Tibial nerve (tissue), 4 donors: ENCODE measurements at regions not wholly inside any gene's neighbourhood (a gene's known extent, or its start where the extent isn't known, plus 50 kb on each side); places are given as distances from the start of the nearest gene placed in this dataset.

ENCODE experiments used
- DNase-seq, 2 donors: peaks; one replicate each; pipeline ENCODE4 v3.0.0-alpha.2; 2019; ENCODE audit warnings: low spot score in 2 of 2
- H3K27ac ChIP-seq, 4 donors: fragments of 200-600 bp; sonication (generic) in 3 of 4; one replicate each; pipeline ENCODE4 v1.5.1; 2017 to 2019; ENCODE audit warnings: mild to moderate bottlenecking in 1 of 4
- H3K27me3 ChIP-seq, 2 donors: fragments of 200-600 bp; sonication (generic) in 1 of 2; one replicate each; pipeline versions ENCODE4 v1.5.1 to v1.6.0; 2017 to 2019
- H3K36me3 ChIP-seq, 3 donors: fragments of 200-600 bp; sonication (generic); one replicate each; pipeline ENCODE4 v1.5.1; 2018 to 2019
- H3K4me1 ChIP-seq, 4 donors: fragments of 200-600 bp; sonication (generic) in 3 of 4; one replicate each; pipeline ENCODE4 v1.5.1; 2017 to 2019
- H3K4me3 ChIP-seq, 4 donors: fragments of 200-600 bp; sonication (generic) in 3 of 4; one replicate each; pipeline ENCODE4 v1.5.1; 2017 to 2019; ENCODE audit warnings: mild to moderate bottlenecking in 1 of 4, moderate library complexity in 1 of 4
- H3K9me3 ChIP-seq, 4 donors: fragments of 200-600 bp; sonication (generic) in 3 of 4; one replicate each; pipeline ENCODE4 v1.5.1; 2017 to 2019
- CTCF ChIP-seq, 5 experiments: fragments of 200-600 bp in 3 of 5; fragments of 450-650 bp in 2 of 5; sonication (generic) in 3 of 5; IDR thresholded peaks; one replicate each; pipeline ENCODE4 v1.5.1; 2016 to 2019; ENCODE audit warnings: antibody characterized with exemption in 5 of 5, mild to moderate bottlenecking in 3 of 5, moderate library complexity in 2 of 5
- EP300 ChIP-seq, 2 donors: sonication (generic); formaldehyde crosslinking; IDR thresholded peaks; one replicate each; pipeline ENCODE4 v1.6.1; 2017; ENCODE audit warnings: antibody characterized with exemption in 2 of 2, mild to moderate bottlenecking in 1 of 2
- POLR2A ChIP-seq, 2 donors: fragments of 450-650 bp; IDR thresholded peaks; one replicate each; pipeline ENCODE4 v1.6.1; 2017; ENCODE audit warnings: antibody characterized with exemption in 2 of 2, mild to moderate bottlenecking in 2 of 2, moderate library complexity in 2 of 2
- WGBS, 2 donors: methylation state at CpG; one replicate each; pipeline ENCODE4 v1.1.5; 2018; 5-methylcytosine and 5-hydroxymethylcytosine counted together

GRCh38 chr16:9567666-9568065, 476.2 kb downstream of the HAPSTR1 start:
- Histone ChIP-seq H3K36me3 (no peaks in the 10 kb centered on the region), H3K27me3 (no peaks in the 10 kb centered on the region), H3K4me1 (no peaks in the 10 kb centered on the region), H3K4me3 (no peak overlapping the region), H3K27ac (no peak overlapping the region), H3K9me3 (no peaks in the 10 kb centered on the region)
- 42 to 44% methylated on average over 7 of the region's 7 CpGs for WGBS, 2 donors
- DNase-seq = no peak
- no peak for TF ChIP-seq POLR2A (IDR thresholded peaks at IDR 0.05)
- TF ChIP-seq EP300 (IDR thresholded peaks at IDR 0.05) = no peak
- TF ChIP-seq CTCF (IDR thresholded peaks at IDR 0.05) = no peak

- 81 to 85% methylated on average over 2 of the region's 2 CpGs for WGBS, 2 donors
- no peaks in the 10 kb centered on the region for H3K27me3 ChIP-seq
- no peaks in the 10 kb centered on the region for H3K4me1 ChIP-seq
- no peak for DNase-seq
- no peak overlapping the region for H3K4me3 ChIP-seq
- TF ChIP-seq EP300 (IDR thresholded peaks at IDR 0.05) (no peak), CTCF (IDR thresholded peaks at IDR 0.05) (no peak), POLR2A (IDR thresholded peaks at IDR 0.05) (no peak)
- H3K36me3 ChIP-seq = no peaks in the 10 kb centered on the region
- H3K9me3 ChIP-seq = no peaks in the 10 kb centered on the region
- H3K27ac ChIP-seq = no peak overlapping the region
Measured at GRCh38 chr16:9568261-9568660, 476.8 kb downstream of the HAPSTR1 start.

- no peak for DNase-seq
- no peak for TF ChIP-seq CTCF (IDR thresholded peaks at IDR 0.05)
- no peak for TF ChIP-seq POLR2A (IDR thresholded peaks at IDR 0.05)
- TF ChIP-seq EP300 (IDR thresholded peaks at IDR 0.05) = no peak
- H3K4me3 ChIP-seq = no peak overlapping the region
- H3K27me3 ChIP-seq = no peaks in the 10 kb centered on the region
- no peak overlapping the region for H3K27ac ChIP-seq
- H3K36me3 ChIP-seq = no peaks in the 10 kb centered on the region
- no peaks in the 10 kb centered on the region for H3K9me3 ChIP-seq
- WGBS, 2 donors = 54 to 55% methylated on average over 3 of the region's 3 CpGs
- H3K4me1 ChIP-seq = no peaks in the 10 kb centered on the region
Measured at GRCh38 chr16:9570521-9570920, 479.1 kb downstream of the HAPSTR1 start.

- Histone ChIP-seq H3K27ac (no peak overlapping the region), H3K4me3 (no peak overlapping the region), H3K27me3 (no peaks in the 10 kb centered on the region), H3K36me3 (no peaks in the 10 kb centered on the region), H3K9me3 (no peaks in the 10 kb centered on the region), H3K4me1 (no peaks in the 10 kb centered on the region)
- TF ChIP-seq EP300 (IDR thresholded peaks at IDR 0.05) = no peak
- no peak for TF ChIP-seq CTCF (IDR thresholded peaks at IDR 0.05)
- no peak for TF ChIP-seq POLR2A (IDR thresholded peaks at IDR 0.05)
- DNase-seq = no peak
- 65 to 73% methylated on average over 7 of the region's 7 CpGs for WGBS, 2 donors
Measured at GRCh38 chr16:9578459-9578858, 487.0 kb downstream of the HAPSTR1 start.

- no peak for DNase-seq
- H3K4me1 ChIP-seq = no peaks in the 10 kb centered on the region
- TF ChIP-seq CTCF (IDR thresholded peaks at IDR 0.05) (no peak), POLR2A (IDR thresholded peaks at IDR 0.05) (no peak), EP300 (IDR thresholded peaks at IDR 0.05) (no peak)
- no peak overlapping the region for H3K4me3 ChIP-seq
- no peak overlapping the region for H3K27ac ChIP-seq
- no peaks in the 10 kb centered on the region for H3K27me3 ChIP-seq
- no peaks in the 10 kb centered on the region for H3K9me3 ChIP-seq
- no peaks in the 10 kb centered on the region for H3K36me3 ChIP-seq
- WGBS, 2 donors = 71 to 76% methylated on average over 2 of the region's 2 CpGs
Measured at GRCh38 chr16:9580025-9580424, 488.6 kb downstream of the HAPSTR1 start.
